ENCODE measurements at regions not wholly inside any gene's neighbourhood (a gene's known extent, or its start where the extent isn't known, plus 50 kb on each side); places are given as distances from the start of the nearest gene placed in this dataset.
"Not testable (repeated sequence)": the region's sequence is repeated elsewhere in the genome, so short reads cannot be mapped to it uniquely, and the experiment has no call there.

- ATAC-seq (no peak), DNase-seq (no peak)
- ChIA-PET POLR2A (no interaction called here), CTCF (interaction anchor here (0.8 kb wide), 1 partner anchor 100 kb away, joined by 3 read pairs; no protein-coding TSS in a partner anchor)
- no peak overlapping the region for H3K4me3 Mint-ChIP-seq
- intact Hi-C loops (cut with DNase I, micrococcal nuclease): no loop called here
- no peaks in the 10 kb centered on the region for H3K36me3 Mint-ChIP-seq (ENCODE audit: low read depth)
- H3K27ac Mint-ChIP-seq: no peak overlapping the region
- H3K9me3 Mint-ChIP-seq (ENCODE audit: low read depth): no peaks in the 10 kb centered on the region
- H3K27me3 Mint-ChIP-seq: peaks cover 8% of the 10 kb centered on the region
- H3K4me1 Mint-ChIP-seq: no peaks in the 10 kb centered on the region
These were observed 50.8 kb upstream of the TMEM108 start for GRCh38 chr3:132987396-132987795.

GRCh38 chr3:132984181-132984580 is 54.0 kb upstream of the TMEM108 start:
- CTCF ChIA-PET: no interaction called here
- DNase-seq: no peak
- POLR2A ChIA-PET: no interaction called here
- no peak for ATAC-seq
- peaks cover 11% of the 10 kb centered on the region for H3K9me3 Mint-ChIP-seq (ENCODE audit: low read depth)
- H3K27me3 Mint-ChIP-seq: peaks cover 8% of the 10 kb centered on the region
- intact Hi-C loops (cut with DNase I, micrococcal nuclease): no loop called here
- H3K27ac Mint-ChIP-seq: no peak overlapping the region
- H3K4me1 Mint-ChIP-seq: no peaks in the 10 kb centered on the region
- H3K36me3 Mint-ChIP-seq (ENCODE audit: low read depth): no peaks in the 10 kb centered on the region
- H3K4me3 Mint-ChIP-seq: no peak overlapping the region

GRCh38 chr3:132983143-132983770 is 54.9 kb upstream of the TMEM108 start:
- Mint-ChIP-seq H3K27me3 (peaks cover 8% of the 10 kb centered on the region), H3K9me3 (ENCODE audit: low read depth) (peaks cover 11% of the 10 kb centered on the region), H3K36me3 (ENCODE audit: low read depth) (no peaks in the 10 kb centered on the region), H3K4me1 (no peaks in the 10 kb centered on the region), H3K4me3 (no peak overlapping the region), H3K27ac (no peak overlapping the region)
- DNase-seq: no peak
- ATAC-seq: no peak
- CTCF ChIA-PET: no interaction called here
- POLR2A ChIA-PET: no interaction called here
- intact Hi-C loops (cut with DNase I, micrococcal nuclease): no loop called here

- no peak for DNase-seq
- H3K4me1 Mint-ChIP-seq: no peaks in the 10 kb centered on the region
- H3K27ac Mint-ChIP-seq: no peak overlapping the region
- H3K9me3 Mint-ChIP-seq (ENCODE audit: low read depth): peaks cover 11% of the 10 kb centered on the region
- no peak overlapping the region for H3K4me3 Mint-ChIP-seq
- H3K27me3 Mint-ChIP-seq: peaks cover 7% of the 10 kb centered on the region
- H3K36me3 Mint-ChIP-seq (ENCODE audit: low read depth): no peaks in the 10 kb centered on the region
- ChIA-PET POLR2A (no interaction called here), CTCF (no interaction called here)
- ATAC-seq: no peak
- intact Hi-C loops (cut with DNase I, micrococcal nuclease): no loop called here
These were observed 56.5 kb upstream of the TMEM108 start for GRCh38 chr3:132981719-132982118.

GRCh38 chr3:132980102-132980501 is 58.1 kb upstream of the TMEM108 start:
- intact Hi-C loops (cut with DNase I, micrococcal nuclease): no loop called here
- POLR2A ChIA-PET: no interaction called here
- CTCF ChIA-PET: interaction anchor here (0.6 to 0.8 kb wide), 2 partner anchors 60 to 188 kb away, joined by 3 to 5 read pairs; no protein-coding TSS in a partner anchor
- DNase-seq (no peak), ATAC-seq (no peak)
- H3K36me3 Mint-ChIP-seq (ENCODE audit: low read depth): no peaks in the 10 kb centered on the region
- peaks cover 3% of the 10 kb centered on the region for H3K27me3 Mint-ChIP-seq
- peaks cover 11% of the 10 kb centered on the region for H3K9me3 Mint-ChIP-seq (ENCODE audit: low read depth)
- H3K27ac Mint-ChIP-seq: no peak overlapping the region
- H3K4me3 Mint-ChIP-seq: no peak overlapping the region
- no peaks in the 10 kb centered on the region for H3K4me1 Mint-ChIP-seq

GRCh38 chr3:132979606-132980005 is 58.6 kb upstream of the TMEM108 start:
- no peak overlapping the region for H3K27ac Mint-ChIP-seq
- peaks cover 11% of the 10 kb centered on the region for H3K9me3 Mint-ChIP-seq (ENCODE audit: low read depth)
- intact Hi-C loops (cut with DNase I, micrococcal nuclease): no loop called here
- ChIA-PET CTCF (interaction anchor here (0.6 to 0.8 kb wide), 2 partner anchors 61 to 189 kb away, joined by 3 to 5 read pairs; no protein-coding TSS in a partner anchor), POLR2A (no interaction called here)
- DNase-seq: no peak
- H3K27me3 Mint-ChIP-seq: peaks cover 3% of the 10 kb centered on the region
- no peaks in the 10 kb centered on the region for H3K36me3 Mint-ChIP-seq (ENCODE audit: low read depth)
- no peak for ATAC-seq
- no peak overlapping the region for H3K4me3 Mint-ChIP-seq
- H3K4me1 Mint-ChIP-seq: no peaks in the 10 kb centered on the region

- H3K27ac Mint-ChIP-seq; H3K27me3 Mint-ChIP-seq; H3K4me1 Mint-ChIP-seq; CTCF ChIA-PET; POLR2A ChIA-PET; intact Hi-C loops (cut with DNase I, micrococcal nuclease); H3K36me3 Mint-ChIP-seq (ENCODE audit: low read depth); H3K4me3 Mint-ChIP-seq; ATAC-seq; DNase-seq: not testable (repeated sequence)
- peaks cover 11% of the 10 kb centered on the region for H3K9me3 Mint-ChIP-seq (ENCODE audit: low read depth)
These were observed 59.2 kb upstream of the TMEM108 start for GRCh38 chr3:132978946-132979345.

- Mint-ChIP-seq H3K9me3 (ENCODE audit: low read depth) (peaks cover 11% of the 10 kb centered on the region), H3K27ac (no peak overlapping the region), H3K27me3 (peaks cover 3% of the 10 kb centered on the region), H3K4me1 (no peaks in the 10 kb centered on the region), H3K4me3 (no peak overlapping the region), H3K36me3 (ENCODE audit: low read depth) (no peaks in the 10 kb centered on the region)
- ChIA-PET POLR2A (interaction anchor here (0.5 kb wide), 1 partner anchor 11 kb away, joined by 3 read pairs; no protein-coding TSS in a partner anchor), CTCF (no interaction called here)
- DNase-seq (no peak), ATAC-seq (no peak)
- intact Hi-C loops (cut with DNase I, micrococcal nuclease): no loop called here
These were observed 59.7 kb upstream of the TMEM108 start for GRCh38 chr3:132978464-132978863.

GRCh38 chr3:132974097-132974496 is 64.1 kb upstream of the TMEM108 start:
- Mint-ChIP-seq H3K36me3 (ENCODE audit: low read depth) (no peaks in the 10 kb centered on the region), H3K4me1 (no peaks in the 10 kb centered on the region), H3K27me3 (peaks cover 3% of the 10 kb centered on the region), H3K9me3 (ENCODE audit: low read depth) (peaks cover 3% of the 10 kb centered on the region), H3K27ac (no peak overlapping the region), H3K4me3 (no peak overlapping the region)
- CTCF ChIA-PET: no interaction called here
- DNase-seq (no peak), ATAC-seq (no peak)
- intact Hi-C loops (cut with DNase I, micrococcal nuclease): no loop called here
- POLR2A ChIA-PET: no interaction called here

GRCh38 chr3:132973441-132973840 is 64.8 kb upstream of the TMEM108 start:
- H3K36me3 Mint-ChIP-seq (ENCODE audit: low read depth): no peaks in the 10 kb centered on the region
- H3K27me3 Mint-ChIP-seq: peaks cover 3% of the 10 kb centered on the region
- ChIA-PET POLR2A (no interaction called here), CTCF (no interaction called here)
- no peak for DNase-seq
- H3K4me3 Mint-ChIP-seq: no peak overlapping the region
- H3K27ac Mint-ChIP-seq: no peak overlapping the region
- H3K4me1 Mint-ChIP-seq: no peaks in the 10 kb centered on the region
- no peak for ATAC-seq
- intact Hi-C loops (cut with DNase I, micrococcal nuclease): no loop called here
- peaks cover 3% of the 10 kb centered on the region for H3K9me3 Mint-ChIP-seq (ENCODE audit: low read depth)

- H3K4me3 Mint-ChIP-seq: no peak overlapping the region
- ChIA-PET POLR2A (no interaction called here), CTCF (no interaction called here)
- intact Hi-C loops (cut with DNase I, micrococcal nuclease): no loop called here
- H3K27ac Mint-ChIP-seq: no peak overlapping the region
- H3K9me3 Mint-ChIP-seq (ENCODE audit: low read depth): peaks cover 3% of the 10 kb centered on the region
- H3K4me1 Mint-ChIP-seq: no peaks in the 10 kb centered on the region
- ATAC-seq (no peak), DNase-seq (no peak)
- H3K36me3 Mint-ChIP-seq (ENCODE audit: low read depth): no peaks in the 10 kb centered on the region
- peaks cover 3% of the 10 kb centered on the region for H3K27me3 Mint-ChIP-seq
These were observed 65.9 kb upstream of the TMEM108 start for GRCh38 chr3:132972333-132972732.

GRCh38 chr3:132966374-132966773 is 71.8 kb upstream of the TMEM108 start:
- ChIA-PET POLR2A (interaction anchor here (0.6 kb wide), 1 partner anchor 118 kb away, joined by 5 read pairs; no protein-coding TSS in a partner anchor), CTCF (no interaction called here)
- intact Hi-C loops (cut with DNase I, micrococcal nuclease): no loop called here
- no peaks in the 10 kb centered on the region for H3K4me1 Mint-ChIP-seq
- peaks cover 3% of the 10 kb centered on the region for H3K9me3 Mint-ChIP-seq (ENCODE audit: low read depth)
- H3K27ac Mint-ChIP-seq: no peak overlapping the region
- peaks cover 3% of the 10 kb centered on the region for H3K27me3 Mint-ChIP-seq
- H3K4me3 Mint-ChIP-seq: no peak overlapping the region
- H3K36me3 Mint-ChIP-seq (ENCODE audit: low read depth): no peaks in the 10 kb centered on the region
- ATAC-seq: no peak
- no peak for DNase-seq

Measured in activated CD4-positive, alpha-beta T cell treated with anti-CD3 and anti-CD28 coated beads for 36 hours (primary cell).